Activated naive CD4-positive, alpha-beta T cell treated with anti-CD3 and anti-CD28 coated beads for 36 hours (primary cell): ENCODE measurements at regions not wholly inside any gene's neighbourhood (a gene's known extent, or its start where the extent isn't known, plus 50 kb on each side); places are given as distances from the start of the nearest gene placed in this dataset.
"Not testable (repeated sequence)": the region's sequence is repeated elsewhere in the genome, so short reads cannot be mapped to it uniquely, and the experiment has no call there.

Experiments
- CTCF ChIA-PET: fragments of 350-600 bp; sonication (Branson Sonifier 250); formaldehyde crosslinking; loops from one replicate; lab custom pipeline; 2021; ENCODE audit warnings: antibody characterized with exemption; lab: Charles Lee
- DNase-seq: peaks from one replicate; pipeline ENCODE4 v3.0.0-alpha.2; 2020
- H3K27ac Mint-ChIP-seq: one replicate; pipeline ENCODE4 v1.8.0; 2021; ENCODE audit warnings: mild to moderate bottlenecking, mixed read lengths
- H3K27me3 Mint-ChIP-seq: one replicate; pipeline ENCODE4 v1.8.0; 2021; ENCODE audit warnings: low read depth, mixed read lengths
- H3K36me3 Mint-ChIP-seq: one replicate; pipeline ENCODE4 v1.8.0; 2021; ENCODE audit warnings: low read depth, mixed read lengths
- H3K4me1 Mint-ChIP-seq: one replicate; pipeline ENCODE4 v1.8.0; 2021; ENCODE audit warnings: low read depth, mixed read lengths
- H3K4me3 Mint-ChIP-seq: one replicate; pipeline ENCODE4 v1.8.0; 2021; ENCODE audit warnings: mild to moderate bottlenecking, moderate library complexity, mixed read lengths
- H3K9me3 Mint-ChIP-seq: one replicate; pipeline ENCODE4 v1.8.0; 2021; ENCODE audit warnings: mixed read lengths
- intact Hi-C: fragments of 100-400 bp; cut with micrococcal nuclease; formaldehyde crosslinking; loops from one replicate; pipeline ENCODE4 v1.15.1; 2023

DNA sequence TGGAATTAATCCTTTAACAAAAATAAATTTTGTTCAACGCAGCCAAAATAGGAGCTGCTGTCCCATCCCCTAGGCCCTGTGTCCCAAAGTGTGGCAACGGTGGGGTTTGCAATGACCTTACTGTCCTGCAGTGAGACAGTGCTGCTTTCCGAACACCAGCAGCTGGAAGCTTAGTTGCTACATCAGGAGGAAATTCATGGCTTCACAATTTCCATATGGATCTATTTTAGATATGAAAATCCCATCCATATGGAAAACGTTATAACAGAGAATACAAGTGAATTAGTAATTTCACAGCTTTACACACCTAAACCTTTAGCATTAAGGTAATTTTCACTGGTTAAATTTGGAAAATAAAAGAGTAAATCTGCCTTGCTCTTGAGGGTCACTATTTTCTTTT is 396.3 kb upstream of the TENM3 start:
- no peak overlapping the region for H3K27ac Mint-ChIP-seq
- intact Hi-C loops, result no loop called here

GRCh38 chr4:181848357-181848756 is 394.8 kb upstream of the TENM3 start:
- Mint-ChIP-seq H3K36me3 (no peaks in the 10 kb centered on the region), H3K27me3 (no peaks in the 10 kb centered on the region), H3K9me3 (peaks cover under 1% of the 10 kb centered on the region), H3K27ac (no peak overlapping the region), H3K4me1 (no peaks in the 10 kb centered on the region), H3K4me3 (no peak overlapping the region)
- CTCF ChIA-PET, result no interaction called here
- intact Hi-C loops, result no loop called here
- no peak for DNase-seq

More for the DNA sequence above, 396.3 kb upstream of the TENM3 start:
- H3K27me3 Mint-ChIP-seq, result no peaks in the 10 kb centered on the region
- no peaks in the 10 kb centered on the region for H3K4me1 Mint-ChIP-seq
- H3K9me3 Mint-ChIP-seq, result peaks cover 1% of the 10 kb centered on the region
- no peak overlapping the region for H3K4me3 Mint-ChIP-seq
- no peaks in the 10 kb centered on the region for H3K36me3 Mint-ChIP-seq
- CTCF ChIA-PET, result no interaction called here
- no peak for DNase-seq

DNA sequence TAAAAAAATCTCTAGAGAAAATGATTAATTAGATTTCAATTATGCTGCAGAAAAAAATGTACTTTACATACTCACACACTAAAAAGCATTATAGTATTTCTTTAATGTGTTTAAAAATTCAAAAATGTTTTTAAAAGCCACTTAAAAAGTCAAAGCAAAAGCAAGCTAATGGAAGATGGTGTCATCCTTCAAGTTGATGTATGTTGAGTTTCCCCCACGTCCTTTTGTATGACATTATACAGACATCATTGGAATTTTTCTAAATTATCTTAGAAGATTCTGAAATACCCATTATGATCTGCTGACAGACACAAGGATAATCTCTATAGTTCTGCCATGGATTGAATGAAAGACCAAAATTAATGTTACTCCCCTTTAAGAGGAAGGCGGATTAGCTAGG is 393.7 kb upstream of the TENM3 start:
- no peak for DNase-seq
- no peak overlapping the region for H3K4me3 Mint-ChIP-seq
- H3K9me3 Mint-ChIP-seq, result no peaks in the 10 kb centered on the region
- intact Hi-C loops, result no loop called here
- no peak overlapping the region for H3K27ac Mint-ChIP-seq
- H3K27me3 Mint-ChIP-seq, result no peaks in the 10 kb centered on the region
- H3K36me3 Mint-ChIP-seq, result no peaks in the 10 kb centered on the region
- no peaks in the 10 kb centered on the region for H3K4me1 Mint-ChIP-seq
- CTCF ChIA-PET, result no interaction called here

GRCh38 chr4:181853881-181854511 is 389.2 kb upstream of the TENM3 start:
- Mint-ChIP-seq H3K27ac (no peak overlapping the region), H3K9me3 (no peaks in the 10 kb centered on the region), H3K27me3 (no peaks in the 10 kb centered on the region), H3K36me3 (no peaks in the 10 kb centered on the region), H3K4me1 (no peaks in the 10 kb centered on the region), H3K4me3 (no peak overlapping the region)
- CTCF ChIA-PET, result no interaction called here
- intact Hi-C loops, result no loop called here
- DNase-seq, result no peak

DNA sequence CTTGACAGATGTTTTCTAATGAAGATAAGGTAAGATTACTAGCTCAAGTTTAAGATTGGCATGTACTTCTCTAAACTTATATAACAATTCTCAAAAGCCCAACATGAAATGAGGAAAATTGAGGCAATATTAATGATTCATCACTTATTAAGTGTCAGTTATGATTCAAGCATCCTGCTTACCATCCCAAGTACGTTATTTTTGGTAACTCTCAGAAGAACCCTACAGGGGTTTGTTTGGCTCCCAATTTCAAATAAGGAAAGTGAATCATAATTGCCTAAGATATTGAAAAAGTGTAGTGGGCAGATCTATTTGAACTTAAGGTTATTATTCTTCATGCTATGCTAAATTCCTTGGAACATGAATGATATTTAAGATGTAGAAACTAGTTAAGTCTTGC is 387.9 kb upstream of the TENM3 start:
- intact Hi-C loops, result no loop called here
- H3K4me3 Mint-ChIP-seq, result no peak overlapping the region
- CTCF ChIA-PET, result no interaction called here
- DNase-seq, result no peak
- H3K4me1 Mint-ChIP-seq, result no peaks in the 10 kb centered on the region
- H3K27ac Mint-ChIP-seq, result no peak overlapping the region
- H3K9me3 Mint-ChIP-seq, result no peaks in the 10 kb centered on the region
- no peaks in the 10 kb centered on the region for H3K27me3 Mint-ChIP-seq
- no peaks in the 10 kb centered on the region for H3K36me3 Mint-ChIP-seq

DNA sequence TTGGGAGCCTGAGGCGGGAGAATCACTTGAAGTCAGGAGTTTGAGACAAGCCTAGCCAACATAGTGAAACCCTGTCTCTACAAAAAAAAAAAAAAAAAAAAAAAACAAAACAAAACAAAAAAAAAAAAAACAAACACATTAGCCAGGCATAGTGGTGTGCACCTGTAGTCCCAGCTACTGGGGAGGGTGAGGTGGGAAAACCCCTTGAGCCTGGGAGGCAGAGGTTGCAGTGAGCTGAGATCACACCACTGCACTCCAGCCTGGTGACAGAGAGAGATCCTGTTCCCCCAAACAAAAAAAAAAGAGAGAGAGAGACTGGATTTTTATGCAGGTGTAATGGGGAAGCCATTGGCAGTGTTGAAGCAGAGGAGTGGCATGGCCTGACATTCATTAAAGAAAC is 385.7 kb upstream of the TENM3 start:
- intact Hi-C loops, CTCF ChIA-PET, H3K36me3 Mint-ChIP-seq, H3K4me3 Mint-ChIP-seq, DNase-seq, H3K9me3 Mint-ChIP-seq, H3K27me3 Mint-ChIP-seq, H3K27ac Mint-ChIP-seq, H3K4me1 Mint-ChIP-seq: not testable (repeated sequence)

DNA sequence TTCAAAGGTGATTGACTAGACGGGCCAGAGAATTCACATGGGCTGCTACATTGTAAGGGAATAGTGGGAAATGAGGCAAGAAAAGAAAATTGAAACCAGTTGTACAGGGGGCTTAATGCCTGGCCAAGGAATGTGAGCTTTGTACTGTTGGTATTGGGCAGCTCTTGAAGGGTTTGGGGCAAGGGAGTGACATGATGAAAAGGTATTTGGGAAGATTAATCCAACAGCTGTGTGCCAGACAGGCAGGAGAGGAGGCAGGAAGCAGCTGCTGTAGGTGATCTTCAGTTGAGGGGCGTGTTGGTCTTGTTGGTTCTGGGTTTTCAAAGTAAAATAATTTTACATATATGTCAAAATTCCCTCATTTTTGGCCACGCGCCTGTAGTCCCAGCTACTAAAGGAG is 384.5 kb upstream of the TENM3 start:
- intact Hi-C loops, result no loop called here
- no peak overlapping the region for H3K27ac Mint-ChIP-seq

DNA sequence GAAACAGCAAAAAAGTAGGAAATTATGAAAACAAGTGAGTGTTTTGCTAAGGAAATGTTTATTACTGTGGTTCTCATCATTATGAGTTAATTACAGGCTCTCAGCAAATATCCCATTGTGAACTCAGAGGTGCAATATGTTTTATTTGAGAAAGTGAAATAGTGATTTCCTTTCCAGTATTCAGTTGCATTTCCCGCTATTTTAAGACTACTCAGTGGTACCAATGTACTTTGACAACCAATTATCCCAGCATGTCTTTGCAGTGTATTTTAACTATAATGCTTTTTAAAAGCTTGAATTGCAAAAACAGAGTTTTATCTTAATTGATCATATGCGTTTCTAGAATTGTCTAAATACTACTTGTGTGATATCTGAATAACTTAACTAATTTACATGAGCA is 383.8 kb upstream of the TENM3 start:
- H3K27me3 Mint-ChIP-seq, result no peaks in the 10 kb centered on the region
- no peak for DNase-seq
- no peaks in the 10 kb centered on the region for H3K4me1 Mint-ChIP-seq
- H3K36me3 Mint-ChIP-seq, result no peaks in the 10 kb centered on the region
- intact Hi-C loops, result no loop called here
- no peaks in the 10 kb centered on the region for H3K9me3 Mint-ChIP-seq
- no peak overlapping the region for H3K4me3 Mint-ChIP-seq
- CTCF ChIA-PET, result interaction anchor here (0.6 kb wide), 1 partner anchor 76 kb away, joined by 3 read pairs; no protein-coding TSS in a partner anchor
- H3K27ac Mint-ChIP-seq, result no peak overlapping the region

More for the DNA sequence above, 384.5 kb upstream of the TENM3 start:
- Mint-ChIP-seq H3K4me1 (no peaks in the 10 kb centered on the region), H3K4me3 (no peak overlapping the region), H3K27me3 (no peaks in the 10 kb centered on the region), H3K9me3 (no peaks in the 10 kb centered on the region), H3K36me3 (no peaks in the 10 kb centered on the region)
- CTCF ChIA-PET, result interaction anchor here (0.6 kb wide), 1 partner anchor 75 kb away, joined by 3 read pairs; no protein-coding TSS in a partner anchor
- DNase-seq, result no peak

GRCh38 chr4:181860157-181860556 is 383.0 kb upstream of the TENM3 start:
- Mint-ChIP-seq H3K27me3 (no peaks in the 10 kb centered on the region), H3K4me1 (no peaks in the 10 kb centered on the region), H3K27ac (no peak overlapping the region), H3K4me3 (no peak overlapping the region), H3K36me3 (no peaks in the 10 kb centered on the region), H3K9me3 (no peaks in the 10 kb centered on the region)
- intact Hi-C loops, result no loop called here
- CTCF ChIA-PET, result no interaction called here
- no peak for DNase-seq

DNA sequence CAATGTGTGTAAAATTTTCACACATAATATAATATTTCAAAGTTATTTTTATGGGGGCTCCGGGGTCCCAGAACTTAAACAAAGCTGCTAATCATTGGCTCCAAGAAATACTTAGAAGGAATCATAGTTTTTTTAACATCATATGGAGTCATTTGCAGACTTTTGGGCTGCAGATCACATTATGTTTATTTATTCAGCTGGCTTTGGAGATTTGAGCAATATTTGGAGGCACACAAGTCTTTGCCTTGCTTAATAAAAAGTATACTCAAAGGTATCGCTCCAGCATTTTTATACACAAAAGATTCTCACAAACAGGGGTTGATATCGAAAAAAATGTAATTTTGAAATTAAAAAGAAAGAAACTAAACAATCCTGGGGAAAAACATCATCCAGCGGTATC is 382.5 kb upstream of the TENM3 start:
- Mint-ChIP-seq H3K27ac (no peak overlapping the region), H3K4me1 (no peaks in the 10 kb centered on the region), H3K36me3 (no peaks in the 10 kb centered on the region), H3K27me3 (no peaks in the 10 kb centered on the region), H3K4me3 (no peak overlapping the region), H3K9me3 (no peaks in the 10 kb centered on the region)
- DNase-seq, result no peak
- CTCF ChIA-PET, result no interaction called here
- intact Hi-C loops, result no loop called here

DNA sequence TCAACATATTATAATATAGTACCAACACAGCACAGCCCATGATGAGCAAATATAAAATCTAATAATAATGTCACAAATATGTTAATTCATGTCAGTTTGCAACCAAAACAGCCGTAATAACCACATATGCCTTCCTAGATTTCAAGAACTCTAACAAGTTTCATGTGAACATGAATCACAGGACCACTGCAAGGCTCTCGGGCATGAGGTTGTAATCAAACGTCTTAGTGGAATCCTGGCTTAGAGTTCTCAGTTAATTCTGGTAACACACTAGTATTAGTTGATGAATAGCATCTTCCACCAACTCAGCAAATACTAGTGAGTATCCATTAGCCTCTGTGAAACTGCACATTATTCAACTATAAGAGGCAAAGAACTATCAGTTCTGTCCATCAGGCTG is 379.3 kb upstream of the TENM3 start:
- Mint-ChIP-seq H3K9me3 (peaks cover 7% of the 10 kb centered on the region), H3K27ac (no peak overlapping the region), H3K4me1 (no peaks in the 10 kb centered on the region), H3K36me3 (no peaks in the 10 kb centered on the region), H3K27me3 (no peaks in the 10 kb centered on the region), H3K4me3 (no peak overlapping the region)
- intact Hi-C loops, result no loop called here
- CTCF ChIA-PET, result no interaction called here
- no peak for DNase-seq

- no peak for DNase-seq
- no peaks in the 10 kb centered on the region for H3K36me3 Mint-ChIP-seq
- no peaks in the 10 kb centered on the region for H3K27me3 Mint-ChIP-seq
- H3K4me1 Mint-ChIP-seq, result no peaks in the 10 kb centered on the region
- H3K27ac Mint-ChIP-seq, result no peak overlapping the region
- peaks cover 8% of the 10 kb centered on the region for H3K9me3 Mint-ChIP-seq
- CTCF ChIA-PET, result no interaction called here
- intact Hi-C loops, result no loop called here
- H3K4me3 Mint-ChIP-seq, result no peak overlapping the region
Measured at GRCh38 chr4:181870326-181870725, 372.9 kb upstream of the TENM3 start.

GRCh38 chr4:181874602-181875001 is 368.6 kb upstream of the TENM3 start:
- H3K27me3 Mint-ChIP-seq, result no peaks in the 10 kb centered on the region

More at GRCh38 chr4:181874602-181875001, 368.6 kb upstream of the TENM3 start:
- CTCF ChIA-PET, result no interaction called here
- Mint-ChIP-seq H3K4me1 (no peaks in the 10 kb centered on the region), H3K27ac (no peak overlapping the region), H3K9me3 (peaks cover 1% of the 10 kb centered on the region), H3K36me3 (no peaks in the 10 kb centered on the region), H3K4me3 (no peak overlapping the region)
- intact Hi-C loops, result no loop called here
- no peak for DNase-seq
